B cell (primary cell): ENCODE measurements at regions not wholly inside any gene's neighbourhood (a gene's known extent, or its start where the extent isn't known, plus 50 kb on each side); places are given as distances from the start of the nearest gene placed in this dataset.
A peak's percentile ranks its signal among the peaks of the same experiment; 100 is the strongest.

Experiments
- CTCF ChIP-seq: fragments of 200-600 bp; IDR thresholded peaks from one replicate; pipeline ENCODE4 v1.8.0; 2022; ENCODE audit warnings: antibody characterized with exemption, mild to moderate bottlenecking
- EZH2 ChIP-seq: IDR thresholded peaks from 2 replicates; pipeline ENCODE4 v1.6.1; 2012; ENCODE audit warnings: borderline replicate concordance, low read depth, mild to moderate bottlenecking, moderate library complexity, low read length; ENCODE audit not compliant: insufficient read depth, poor library complexity, severe bottlenecking

GRCh38 chr3:35946854-35947515 is 307.7 kb downstream of the ARPP21 start:
- TF ChIP-seq EZH2 (no peak), CTCF (peak; percentile 6)
